ENCODE measurements at regions not wholly inside any gene's neighbourhood (a gene's known extent, or its start where the extent isn't known, plus 50 kb on each side); places are given as distances from the start of the nearest gene placed in this dataset.

DNA sequence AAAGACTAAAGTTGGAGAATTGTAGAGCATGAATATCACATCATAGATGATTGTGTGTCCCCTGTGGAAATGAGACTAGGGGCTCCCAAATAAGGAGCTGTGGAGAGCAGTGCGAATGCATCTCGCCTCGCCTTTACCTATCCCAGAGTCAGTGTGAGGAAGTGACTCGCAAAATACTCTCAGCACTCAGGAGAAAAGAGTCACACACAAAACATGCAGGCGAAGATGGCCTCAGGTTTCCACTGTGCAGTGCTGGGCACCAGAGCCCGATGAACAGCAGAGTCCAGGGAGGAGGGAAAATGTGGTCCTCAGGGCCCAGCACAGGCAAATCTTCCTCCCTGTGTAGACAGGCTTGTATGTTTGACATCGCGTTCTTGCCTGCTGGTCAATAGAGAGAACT, 126.5 kb upstream of the AFDN start:
- H3K4me3 ChIP-seq, result no peak overlapping the region
- no peaks in the 10 kb centered on the region for H3K36me3 ChIP-seq
- H3K27ac ChIP-seq, result peak overlapping the region in 1 of 4 donors; percentile 58
- 81 to 83% methylated on average over 8 of the region's 8 CpGs for WGBS, 2 donors
- H3K27me3 ChIP-seq, result no peaks in the 10 kb centered on the region
- no peak for TF ChIP-seq EP300 (IDR thresholded peaks at IDR 0.05)
- TF ChIP-seq, protein P1, sequence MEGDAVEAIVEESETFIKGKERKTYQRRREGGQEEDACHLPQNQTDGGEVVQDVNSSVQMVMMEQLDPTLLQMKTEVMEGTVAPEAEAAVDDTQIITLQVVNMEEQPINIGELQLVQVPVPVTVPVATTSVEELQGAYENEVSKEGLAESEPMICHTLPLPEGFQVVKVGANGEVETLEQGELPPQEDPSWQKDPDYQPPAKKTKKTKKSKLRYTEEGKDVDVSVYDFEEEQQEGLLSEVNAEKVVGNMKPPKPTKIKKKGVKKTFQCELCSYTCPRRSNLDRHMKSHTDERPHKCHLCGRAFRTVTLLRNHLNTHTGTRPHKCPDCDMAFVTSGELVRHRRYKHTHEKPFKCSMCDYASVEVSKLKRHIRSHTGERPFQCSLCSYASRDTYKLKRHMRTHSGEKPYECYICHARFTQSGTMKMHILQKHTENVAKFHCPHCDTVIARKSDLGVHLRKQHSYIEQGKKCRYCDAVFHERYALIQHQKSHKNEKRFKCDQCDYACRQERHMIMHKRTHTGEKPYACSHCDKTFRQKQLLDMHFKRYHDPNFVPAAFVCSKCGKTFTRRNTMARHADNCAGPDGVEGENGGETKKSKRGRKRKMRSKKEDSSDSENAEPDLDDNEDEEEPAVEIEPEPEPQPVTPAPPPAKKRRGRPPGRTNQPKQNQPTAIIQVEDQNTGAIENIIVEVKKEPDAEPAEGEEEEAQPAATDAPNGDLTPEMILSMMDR (IDR thresholded peaks at IDR 0.05), result no peak
- TF ChIP-seq POLR2AphosphoS5 (IDR thresholded peaks at IDR 0.05), result no peak
- TF ChIP-seq POLR2A (IDR thresholded peaks at IDR 0.05), result no peak
- H3K4me1 ChIP-seq, result no peaks in the 10 kb centered on the region
- H3K9me3 ChIP-seq, result no peaks in the 10 kb centered on the region
- peak; percentile 32 for DNase-seq
- intact Hi-C loops (cut with DNase I), result no loop called here

DNA sequence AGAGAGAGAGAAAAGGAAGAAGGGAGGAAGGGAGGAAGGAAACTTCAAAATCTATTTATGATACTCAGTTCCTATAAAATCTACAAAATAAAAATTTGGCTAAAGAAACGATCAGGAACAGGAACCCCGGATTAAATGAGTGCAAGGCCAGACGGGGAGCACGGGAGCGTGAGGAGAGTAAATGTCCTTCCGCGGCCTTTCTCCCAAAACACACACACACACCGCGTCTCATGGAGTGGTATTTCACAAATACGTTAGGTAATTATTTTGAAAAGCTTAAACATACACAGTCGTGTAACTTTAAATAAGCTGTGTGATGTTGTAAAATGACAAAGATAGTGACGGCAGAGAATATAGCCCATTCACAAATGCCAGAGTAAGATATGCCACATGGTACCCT, 125.7 kb upstream of the AFDN start:
- Histone ChIP-seq H3K4me1 (no peaks in the 10 kb centered on the region), H3K36me3 (no peaks in the 10 kb centered on the region), H3K4me3 (no peak overlapping the region), H3K9me3 (no peaks in the 10 kb centered on the region), H3K27ac (no peak overlapping the region), H3K27me3 (no peaks in the 10 kb centered on the region)
- intact Hi-C loops (cut with DNase I), result no loop called here
- DNase-seq, result peak; percentile 26
- TF ChIP-seq POLR2AphosphoS5 (IDR thresholded peaks at IDR 0.05) (no peak), EP300 (IDR thresholded peaks at IDR 0.05) (no peak), POLR2A (IDR thresholded peaks at IDR 0.05) (no peak)
- TF ChIP-seq, protein P1 (IDR thresholded peaks at IDR 0.05), result no peak
- WGBS, 2 donors, result 91 to 93% methylated on average over 12 of the region's 12 CpGs

DNA sequence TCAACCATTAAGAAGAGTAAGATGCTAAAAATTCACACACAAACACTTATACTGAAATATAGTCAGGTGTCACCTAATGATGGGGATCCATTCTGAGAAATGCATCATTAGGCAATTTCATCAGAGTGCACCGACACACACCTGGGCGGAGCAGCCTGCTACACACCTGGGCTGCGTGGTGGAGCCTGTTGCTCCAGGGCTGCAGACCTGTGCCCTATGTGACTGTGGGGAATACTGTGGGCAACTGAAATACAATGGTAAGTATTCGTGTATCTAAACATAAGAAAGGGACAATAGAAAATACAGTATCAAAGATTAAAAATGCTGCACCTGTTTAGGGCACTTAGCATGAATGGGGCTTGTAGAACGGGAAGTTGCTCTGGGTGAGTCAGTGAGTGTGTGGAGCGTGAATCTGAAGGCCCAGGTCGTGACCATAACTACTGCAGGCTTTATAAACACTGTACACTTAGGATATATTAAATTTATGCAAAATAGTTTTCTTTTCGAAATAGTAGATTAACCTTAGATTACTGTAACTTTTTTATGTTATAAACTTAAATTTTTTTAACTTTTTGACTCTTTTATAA, 124.4 kb upstream of the AFDN start:
- WGBS, 2 donors, result 56 to 72% methylated on average over 8 of the region's 8 CpGs
- Histone ChIP-seq H3K9me3 (no peaks in the 10 kb centered on the region), H3K4me1 (no peaks in the 10 kb centered on the region), H3K27me3 (no peaks in the 10 kb centered on the region), H3K4me3 (no peak overlapping the region), H3K27ac (no peak overlapping the region), H3K36me3 (no peaks in the 10 kb centered on the region)
- intact Hi-C loops (cut with DNase I), result no loop called here
- no peak for TF ChIP-seq POLR2AphosphoS5 (IDR thresholded peaks at IDR 0.05)
- DNase-seq, result no peak

DNA sequence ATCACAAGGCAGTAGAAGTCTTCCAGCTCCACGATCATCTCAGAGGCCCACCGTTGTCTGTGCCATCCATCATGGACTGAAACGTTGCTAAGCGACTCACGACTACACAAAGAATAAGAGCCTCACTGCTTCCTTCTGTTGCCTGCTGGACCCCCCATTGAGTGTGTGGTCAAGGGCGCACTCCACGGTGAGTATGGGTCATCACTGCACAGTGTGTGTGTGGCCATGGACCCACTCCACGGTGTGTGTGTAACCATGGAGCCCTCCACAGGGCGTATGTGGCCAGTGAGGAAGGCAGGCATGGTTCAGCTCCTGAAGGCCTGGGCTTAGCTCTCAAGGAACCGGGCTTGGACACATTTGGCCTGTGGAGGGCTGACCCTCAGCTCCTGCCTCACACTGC, 123.4 kb upstream of the AFDN start:
- Histone ChIP-seq H3K4me1 (no peaks in the 10 kb centered on the region), H3K36me3 (no peaks in the 10 kb centered on the region), H3K27me3 (no peaks in the 10 kb centered on the region), H3K9me3 (no peaks in the 10 kb centered on the region), H3K4me3 (no peak overlapping the region), H3K27ac (no peak overlapping the region)
- TF ChIP-seq POLR2AphosphoS5 (IDR thresholded peaks at IDR 0.05) (no peak), EP300 (IDR thresholded peaks at IDR 0.05) (no peak), POLR2A (IDR thresholded peaks at IDR 0.05) (no peak)
- TF ChIP-seq, protein P1 (IDR thresholded peaks at IDR 0.05), result no peak
- intact Hi-C loops (cut with DNase I), result no loop called here
- peak; percentile 53 for DNase-seq
- WGBS, 2 donors, result 93 to 95% methylated on average over 10 of the region's 10 CpGs

DNA sequence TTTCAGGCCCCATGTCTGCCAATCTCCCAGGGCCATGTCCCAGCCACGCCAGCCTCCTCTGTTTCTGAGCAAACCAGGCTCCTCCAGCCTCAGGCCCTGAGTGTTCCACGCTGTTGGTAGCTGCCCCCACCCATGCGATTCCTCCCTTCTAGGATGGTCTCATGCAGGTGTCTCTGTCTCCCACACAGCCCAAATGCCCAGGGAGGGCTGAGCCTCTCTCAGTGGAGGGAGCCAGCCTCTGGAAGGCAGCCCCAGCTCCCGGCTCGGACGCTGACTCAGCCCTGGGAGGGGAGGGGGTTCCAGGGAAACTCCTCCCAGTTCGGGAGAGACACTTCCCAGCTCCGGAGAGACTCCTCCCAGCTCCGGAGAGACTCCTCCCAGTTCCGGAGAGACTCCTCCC, 122.9 kb upstream of the AFDN start:
- TF ChIP-seq EP300 (IDR thresholded peaks at IDR 0.05) (no peak), POLR2AphosphoS5 (IDR thresholded peaks at IDR 0.05) (no peak), POLR2A (IDR thresholded peaks at IDR 0.05) (no peak)
- TF ChIP-seq, protein P1 (IDR thresholded peaks at IDR 0.05), result no peak
- Histone ChIP-seq H3K9me3 (no peaks in the 10 kb centered on the region), H3K4me1 (no peaks in the 10 kb centered on the region), H3K27me3 (no peaks in the 10 kb centered on the region), H3K4me3 (no peak overlapping the region), H3K27ac (no peak overlapping the region), H3K36me3 (no peaks in the 10 kb centered on the region)
- intact Hi-C loops (cut with DNase I), result no loop called here
- peak; percentile 28 for DNase-seq
- 91 to 92% methylated on average over 10 of the region's 10 CpGs for WGBS, 2 donors
